Hepatocyte (in vitro differentiated cells): ENCODE measurements at regions not wholly inside any gene's neighbourhood (a gene's known extent, or its start where the extent isn't known, plus 50 kb on each side); places are given as distances from the start of the nearest gene placed in this dataset.

Experiments
- DNase-seq: peaks from one replicate; pipeline ENCODE4 v3.0.0-alpha.2; 2016; ENCODE audit warnings: low spot score
- H2AFZ ChIP-seq: fragments of 200-600 bp; sonication (generic); 2 replicates; pipeline ENCODE4 v1.6.0; 2016; ENCODE audit warnings: antibody characterized with exemption, mild to moderate bottlenecking
- H3K27ac ChIP-seq: fragments of 200-600 bp; sonication (generic); 2 replicates; pipeline ENCODE4 v1.5.1; 2016; ENCODE audit warnings: mild to moderate bottlenecking
- H3K27me3 ChIP-seq: fragments of 200-600 bp; sonication (generic); 2 replicates; pipeline ENCODE4 v1.6.1; 2016
- H3K36me3 ChIP-seq: fragments of 200-600 bp; sonication (generic); replicated peaks from 2 replicates; pipeline ENCODE4 v1.5.1; 2016; ENCODE audit warnings: low read depth; ENCODE audit not compliant: insufficient read depth
- H3K4me1 ChIP-seq: fragments of 200-600 bp; sonication (generic); 2 replicates; pipeline ENCODE4 v1.5.1; 2016; ENCODE audit warnings: mild to moderate bottlenecking, moderate library complexity; ENCODE audit not compliant: insufficient read depth
- H3K4me2 ChIP-seq: fragments of 200-600 bp; sonication (generic); 2 replicates; pipeline ENCODE4 v1.6.0; 2016
- H3K4me3 ChIP-seq: fragments of 200-600 bp; sonication (generic); 2 replicates; pipeline ENCODE4 v1.5.1; 2016; ENCODE audit warnings: mild to moderate bottlenecking
- H3K79me2 ChIP-seq: fragments of 200-600 bp; sonication (generic); 2 replicates; pipeline ENCODE4 v1.6.0; 2017; ENCODE audit warnings: mild to moderate bottlenecking
- H3K9me2 ChIP-seq: fragments of 200-600 bp; sonication (generic); replicated peaks from 2 replicates; pipeline ENCODE4 v1.6.0; 2017; ENCODE audit warnings: mild to moderate bottlenecking; ENCODE audit not compliant: insufficient read depth
- H3K9me3 ChIP-seq: fragments of 200-600 bp; sonication (generic); 2 replicates; pipeline ENCODE4 v1.5.1; 2016; ENCODE audit warnings: low read depth, mild to moderate bottlenecking
- H4K20me1 ChIP-seq: fragments of 200-600 bp; sonication (generic); 2 replicates; pipeline ENCODE4 v1.6.0; 2016; ENCODE audit warnings: mild to moderate bottlenecking; ENCODE audit not compliant: insufficient read depth, poor library complexity, severe bottlenecking
- EZH2 ChIP-seq: fragments of 200-600 bp; sonication (generic); IDR thresholded peaks from 2 replicates; pipeline ENCODE4 v1.6.1; 2016; ENCODE audit warnings: antibody characterized with exemption, mild to moderate bottlenecking, borderline replicate concordance
- EZH2phosphoT487 ChIP-seq: fragments of 200-600 bp; sonication (generic); IDR thresholded peaks from one replicate; pipeline ENCODE4 v1.6.1; 2018; ENCODE audit warnings: antibody characterized with exemption, mild to moderate bottlenecking, low read depth, moderate library complexity; ENCODE audit not compliant: unreplicated experiment, severe bottlenecking
- WGBS: methylation state at CpG from one replicate; pipeline ENCODE4 v1.1.6; 2016; ENCODE audit warnings: low lambda C conversion rate; ENCODE audit errors: missing lambda C conversion rate; 5-methylcytosine and 5-hydroxymethylcytosine counted together
- TF ChIP-seq, protein P1 (sequence below): fragments of 200-600 bp; sonication (generic); IDR thresholded peaks from 2 replicates; pipeline ENCODE4 v1.5.1; 2016; ENCODE audit warnings: antibody characterized with exemption, mild to moderate bottlenecking; ENCODE audit not compliant: poor library complexity

DNA sequence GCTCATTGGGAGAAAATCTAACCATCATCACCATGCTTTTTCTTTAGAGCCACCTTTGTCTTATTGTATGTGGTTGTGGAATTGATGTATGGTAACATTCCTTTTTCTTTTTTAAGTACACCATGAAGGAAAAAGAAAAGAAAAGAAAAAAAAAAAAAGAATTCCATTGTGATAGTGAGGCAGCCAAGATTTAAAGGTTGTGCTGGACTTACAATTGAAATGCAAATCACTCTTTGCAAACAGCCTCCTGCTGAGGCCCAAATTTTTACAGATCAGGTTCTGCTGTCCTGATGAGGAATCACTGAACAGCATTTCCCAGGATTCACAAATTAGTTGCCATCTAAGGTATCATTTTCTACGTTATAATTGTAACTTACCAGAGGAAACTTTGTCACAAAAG, 1101.0 kb upstream of the FANCL start:
- Histone ChIP-seq H3K27ac (no peak overlapping the region), H3K4me3 (no peak overlapping the region), H3K4me2 (no peak overlapping the region), H2AFZ (no peak overlapping the region), H3K9me2 (no peaks in the 10 kb centered on the region), H3K79me2 (no peaks in the 10 kb centered on the region), H3K36me3 (no peaks in the 10 kb centered on the region), H3K9me3 (no peaks in the 10 kb centered on the region), H3K4me1 (no peaks in the 10 kb centered on the region), H4K20me1 (no peaks in the 10 kb centered on the region), H3K27me3 (no peaks in the 10 kb centered on the region)
- 44% methylated on average over 1 of the region's 1 CpG for WGBS
- no peak for DNase-seq
- TF ChIP-seq EZH2 (no peak), EZH2phosphoT487 (no peak)
- TF ChIP-seq, protein P1, sequence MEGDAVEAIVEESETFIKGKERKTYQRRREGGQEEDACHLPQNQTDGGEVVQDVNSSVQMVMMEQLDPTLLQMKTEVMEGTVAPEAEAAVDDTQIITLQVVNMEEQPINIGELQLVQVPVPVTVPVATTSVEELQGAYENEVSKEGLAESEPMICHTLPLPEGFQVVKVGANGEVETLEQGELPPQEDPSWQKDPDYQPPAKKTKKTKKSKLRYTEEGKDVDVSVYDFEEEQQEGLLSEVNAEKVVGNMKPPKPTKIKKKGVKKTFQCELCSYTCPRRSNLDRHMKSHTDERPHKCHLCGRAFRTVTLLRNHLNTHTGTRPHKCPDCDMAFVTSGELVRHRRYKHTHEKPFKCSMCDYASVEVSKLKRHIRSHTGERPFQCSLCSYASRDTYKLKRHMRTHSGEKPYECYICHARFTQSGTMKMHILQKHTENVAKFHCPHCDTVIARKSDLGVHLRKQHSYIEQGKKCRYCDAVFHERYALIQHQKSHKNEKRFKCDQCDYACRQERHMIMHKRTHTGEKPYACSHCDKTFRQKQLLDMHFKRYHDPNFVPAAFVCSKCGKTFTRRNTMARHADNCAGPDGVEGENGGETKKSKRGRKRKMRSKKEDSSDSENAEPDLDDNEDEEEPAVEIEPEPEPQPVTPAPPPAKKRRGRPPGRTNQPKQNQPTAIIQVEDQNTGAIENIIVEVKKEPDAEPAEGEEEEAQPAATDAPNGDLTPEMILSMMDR, result no peak

DNA sequence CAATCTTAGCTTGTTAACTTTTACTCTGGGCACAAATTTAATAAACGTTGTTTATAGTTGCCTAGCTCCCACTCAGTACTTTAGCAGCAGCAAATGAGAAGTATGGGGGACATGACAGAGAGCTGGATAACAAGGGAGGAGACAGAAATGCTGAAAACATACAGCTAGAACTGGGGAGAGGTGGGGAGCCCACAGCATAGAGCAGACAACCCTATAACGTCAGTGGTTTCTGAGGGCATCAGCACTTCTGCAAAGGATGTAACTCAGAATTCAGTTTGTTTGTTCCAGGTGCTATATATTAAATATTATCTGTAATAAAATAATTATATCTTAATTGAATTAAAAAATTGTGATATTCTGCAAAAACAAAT, 1098.7 kb upstream of the FANCL start:
- no peaks in the 10 kb centered on the region for H3K79me2 ChIP-seq
- H3K27ac ChIP-seq, result no peak overlapping the region
- WGBS, result 69% methylated on average over 2 of the region's 2 CpGs
- no peak overlapping the region for H3K4me2 ChIP-seq
- no peaks in the 10 kb centered on the region for H3K9me3 ChIP-seq
- H2AFZ ChIP-seq, result no peak overlapping the region
- no peaks in the 10 kb centered on the region for H3K9me2 ChIP-seq
- TF ChIP-seq EZH2phosphoT487, result no peak
- TF ChIP-seq EZH2, result no peak
- TF ChIP-seq, protein P1, result no peak
- no peaks in the 10 kb centered on the region for H3K36me3 ChIP-seq
- DNase-seq, result no peak
- no peaks in the 10 kb centered on the region for H3K27me3 ChIP-seq
- H3K4me3 ChIP-seq, result no peak overlapping the region
- no peaks in the 10 kb centered on the region for H4K20me1 ChIP-seq
- H3K4me1 ChIP-seq, result no peaks in the 10 kb centered on the region

DNA sequence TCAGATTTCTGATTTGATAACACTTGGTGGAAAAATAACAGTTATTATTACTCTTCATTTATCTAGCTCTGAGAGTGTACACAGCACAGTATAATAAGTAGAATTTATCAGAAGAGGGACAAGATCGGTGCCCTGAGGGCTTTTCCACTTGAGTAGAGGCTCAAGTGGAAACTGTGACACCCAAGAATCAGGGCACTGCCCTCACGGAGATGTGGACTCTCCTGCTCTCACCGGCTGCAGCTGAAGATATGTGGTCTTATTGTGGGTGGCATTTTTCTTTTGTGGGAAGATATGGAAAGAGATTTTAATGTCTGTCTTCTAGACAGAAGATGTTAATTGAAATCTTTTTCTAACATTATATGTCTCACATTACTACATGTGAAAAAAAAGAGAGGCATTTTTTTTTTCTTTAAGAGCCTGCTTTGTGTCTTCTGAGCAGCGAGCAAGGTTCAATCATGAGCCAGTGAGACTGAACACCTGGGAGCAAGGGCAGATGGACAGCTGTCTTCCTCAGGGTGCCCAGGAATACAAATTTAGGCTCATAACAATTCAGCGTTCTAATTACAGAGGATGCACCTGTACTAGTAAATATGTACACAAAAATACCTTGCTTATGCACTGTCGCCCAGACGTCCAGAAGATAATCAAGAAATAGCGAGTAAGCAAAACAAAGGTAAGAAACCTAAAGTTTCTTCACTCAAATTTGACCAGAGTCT, 1098.2 kb upstream of the FANCL start:
- no peak overlapping the region for H3K4me3 ChIP-seq

More for the DNA sequence above, 1098.2 kb upstream of the FANCL start:
- TF ChIP-seq EZH2phosphoT487 (no peak), EZH2 (no peak)
- TF ChIP-seq, protein P1, result no peak
- no peaks in the 10 kb centered on the region for H3K27me3 ChIP-seq
- no peaks in the 10 kb centered on the region for H3K79me2 ChIP-seq
- WGBS, result 72% methylated on average over 8 of the region's 8 CpGs
- no peaks in the 10 kb centered on the region for H3K36me3 ChIP-seq
- no peaks in the 10 kb centered on the region for H4K20me1 ChIP-seq
- H3K4me1 ChIP-seq, result no peaks in the 10 kb centered on the region
- no peaks in the 10 kb centered on the region for H3K9me2 ChIP-seq
- H2AFZ ChIP-seq, result no peak overlapping the region
- DNase-seq, result no peak
- no peaks in the 10 kb centered on the region for H3K9me3 ChIP-seq
- H3K27ac ChIP-seq, result no peak overlapping the region
- H3K4me2 ChIP-seq, result no peak overlapping the region
